ENCODE measurements at regions not wholly inside any gene's neighbourhood (a gene's known extent, or its start where the extent isn't known, plus 50 kb on each side); places are given as distances from the start of the nearest gene placed in this dataset.

- no peak for TF ChIP-seq CTCF (IDR thresholded peaks at IDR 0.05; ENCODE audit: borderline replicate concordance, extremely low read depth, low read length, poor library complexity, severe bottlenecking)
- no peak for TF ChIP-seq EZH2 (IDR thresholded peaks at IDR 0.05; ENCODE audit: borderline replicate concordance, low read depth, low read length, severe bottlenecking)
Measured at GRCh38 chr2:216932113-216932862, 72.4 kb upstream of the TNP1 start.
